ENCODE measurements at regions not wholly inside any gene's neighbourhood (a gene's known extent, or its start where the extent isn't known, plus 50 kb on each side); places are given as distances from the start of the nearest gene placed in this dataset.

GRCh38 chr2:194104687-194105086 lies 1552.3 kb upstream of the SLC39A10 start (continued):
- TF ChIP-seq ZNF337 (CRISPR knock-in tag; IDR thresholded peaks at IDR 0.05; ENCODE audit: borderline replicate concordance, low read depth) (no peak), RFX1 (IDR thresholded peaks at IDR 0.05) (no peak), MXD3 (CRISPR knock-in tag; IDR thresholded peaks at IDR 0.05) (no peak), KLF6 (CRISPR knock-in tag; IDR thresholded peaks at IDR 0.05) (no peak), PPARG (CRISPR knock-in tag; conservative IDR thresholded peaks at IDR 0.05) (no peak), ZNF142 (CRISPR knock-in tag; IDR thresholded peaks at IDR 0.05) (no peak)

GRCh38 chr2:194103941-194104659 lies 1552.9 kb upstream of the SLC39A10 start:
- POLR2A ChIA-PET = no interaction called here
- CTCF ChIA-PET (ENCODE audit: low intra/inter-chr PET ratio, low total read pairs) = no interaction called here
- in situ Hi-C loops (cut with HindIII; ENCODE audit: extremely low pct_ligation_motif_present, low pct_unique_long_range_greater_than_20kb) (no loop called here), intact Hi-C loops (cut with micrococcal nuclease; ENCODE audit: unreplicated experiment) (no loop called here)
- Histone ChIP-seq H3K79me2 (ENCODE audit: insufficient read depth, low read length) (no peaks in the 10 kb centered on the region), H3K27ac (ENCODE audit: extremely low read length, insufficient read depth, low read length) (no peak overlapping the region), H3K9ac (ENCODE audit: insufficient read depth, low read depth, low read length) (no peak overlapping the region), H4K20me1 (ENCODE audit: insufficient read depth, low read length) (no peaks in the 10 kb centered on the region), H3K4me1 (ENCODE audit: insufficient read depth, low read length) (no peaks in the 10 kb centered on the region), H3K27me3 (ENCODE audit: control insufficient read depth in 1 of 2, insufficient read depth in 2 of 2, low read length in 2 of 2) (no peaks in the 10 kb centered on the region), H2AFZ (ENCODE audit: low read length) (no peak overlapping the region), H3K4me3 (replicated peaks in 1 of 3; ENCODE audit: insufficient read depth in 1 of 3, low read depth in 2 of 3, low read length in 3 of 3) (no peak overlapping the region), H3K4me2 (ENCODE audit: low read depth, low read length) (no peak overlapping the region), H3K36me3 (replicated peaks in 1 of 2; ENCODE audit: control insufficient read depth in 1 of 2, insufficient read depth in 2 of 2, low read length in 2 of 2) (no peaks in the 10 kb centered on the region), H3K9me3 (ENCODE audit: low read length) (no peaks in the 10 kb centered on the region)
- ATAC-seq = no peak
- 0% methylated on average over 2 of the region's 2 CpGs for WGBS (ENCODE audit: low lambda C conversion rate)
- DNase-seq (ENCODE audit: low spot score) = no peak
- BruUV-seq (replicated peaks) = no TSS peak
- no peak for FAIRE-seq
- TF ChIP-seq ZBED4 (CRISPR knock-in tag; IDR thresholded peaks at IDR 0.05; ENCODE audit: borderline replicate concordance) = no peak
- no peak for TF ChIP-seq ZNF512B (CRISPR knock-in tag; IDR thresholded peaks at IDR 0.05; ENCODE audit: borderline replicate concordance)
- TF ChIP-seq CEBPB (IDR thresholded peaks at IDR 0.05; ENCODE audit: borderline replicate concordance, low read depth, low read length) = 0 out of 2 replicates have a peak, but pooled peaks have one; percentile 7
